IMR-90 (cell line): ENCODE measurements at regions not wholly inside any gene's neighbourhood (a gene's known extent, or its start where the extent isn't known, plus 50 kb on each side); places are given as distances from the start of the nearest gene placed in this dataset.

Experiments used
- ATAC-seq: fragments of 200-7000 bp; cut with Tn5 transposase; 2 replicates; pipeline ENCODE4 v1.9.1; 2020; ENCODE audit warnings: low read depth, mild to moderate bottlenecking, moderate library complexity
- BruUV-seq: library from RNA; stranded (reverse); fragments of 400-500 nt; replicated peaks from 2 replicates; lab custom pipeline; 2021; lab: Mats Ljungman, UMichigan
- CTCF ChIA-PET: fragments of 300-600 bp; formaldehyde crosslinking; extraction: SDS; loops from one replicate; lab custom pipeline; 2021; ENCODE audit warnings: antibody characterized with exemption; lab: Yijun Ruan, JAX
- POLR2A ChIA-PET: fragments of 300-600 bp; sonication (Branson Sonifier 250); formaldehyde crosslinking; loops from one replicate; lab custom pipeline; 2022; ENCODE audit warnings: antibody characterized with exemption; ENCODE audit not compliant: unreplicated experiment; lab: Charles Lee
- DNase-seq: peaks from one replicate; pipeline ENCODE4 v3.0.0; 2013
- H2AFZ ChIP-seq: replicated peaks from 2 replicates; pipeline ENCODE3; 2013; ENCODE audit warnings: low read length, mild to moderate bottlenecking; ENCODE audit not compliant: poor library complexity
- H2AK5ac ChIP-seq: 2 replicates; pipeline ENCODE4 v1.6.1; 2013; ENCODE audit warnings: low read depth, low read length, inconsistent platforms
- H2AK9ac ChIP-seq: replicated peaks from 2 replicates; pipeline ENCODE3; 2013; ENCODE audit warnings: mild to moderate bottlenecking, low read depth, low read length, moderate library complexity; ENCODE audit not compliant: poor library complexity
- H2BK120ac ChIP-seq: 2 replicates; pipeline ENCODE4 v1.6.1; 2013; ENCODE audit warnings: low read depth, low read length, inconsistent platforms
- H2BK15ac ChIP-seq: 3 replicates; pipeline ENCODE4 v1.6.1; 2013; ENCODE audit warnings: low read depth, low read length, inconsistent platforms
- H2BK20ac ChIP-seq: 2 replicates; pipeline ENCODE4 v1.6.1; 2013; ENCODE audit warnings: low read depth, mild to moderate bottlenecking, inconsistent platforms, low read length, moderate library complexity
- H2BK5ac ChIP-seq: 2 replicates; pipeline ENCODE4 v1.6.1; 2013; ENCODE audit warnings: mild to moderate bottlenecking, low read depth, low read length, inconsistent platforms; ENCODE audit not compliant: poor library complexity, severe bottlenecking
- H3K14ac ChIP-seq: replicated peaks from 2 replicates; pipeline ENCODE4 v1.6.1; 2013; ENCODE audit warnings: low read depth, low read length, inconsistent platforms
- H3K18ac ChIP-seq: 2 replicates; pipeline ENCODE4 v1.6.1; 2013; ENCODE audit warnings: low read depth, low read length, control low read depth
- H3K23ac ChIP-seq: 2 replicates; pipeline ENCODE4 v1.6.1; 2013; ENCODE audit warnings: low read depth, low read length, inconsistent platforms
- H3K27ac ChIP-seq: 2 replicates; pipeline ENCODE4 v1.5.1; 2013; ENCODE audit warnings: mild to moderate bottlenecking, control low read depth, low read length; ENCODE audit not compliant: insufficient read depth
- H3K27me3 ChIP-seq: 2 replicates; pipeline ENCODE4 v1.6.1; 2013; ENCODE audit warnings: low read length; ENCODE audit not compliant: control insufficient read depth, insufficient read depth
- H3K36me3 ChIP-seq: 2 replicates; pipeline ENCODE4 v1.6.1; 2013; ENCODE audit warnings: low read length, mixed read lengths; ENCODE audit not compliant: control insufficient read depth, insufficient read depth
- H3K4ac ChIP-seq: 2 replicates; pipeline ENCODE4 v1.6.1; 2013; ENCODE audit warnings: low read depth, low read length, inconsistent platforms
- H3K4me1 ChIP-seq: 2 replicates; pipeline ENCODE4 v1.6.1; 2013; ENCODE audit warnings: low read length, mixed read lengths; ENCODE audit not compliant: control insufficient read depth, insufficient read depth
- H3K4me2 ChIP-seq: 2 replicates; pipeline ENCODE4 v1.6.1; 2013; ENCODE audit warnings: low read depth, mild to moderate bottlenecking, control low read depth, low read length, moderate library complexity
- H3K4me3 ChIP-seq: 2 replicates; pipeline ENCODE4 v1.5.1; 2013; ENCODE audit warnings: low read depth, mild to moderate bottlenecking, control low read depth, low read length, moderate library complexity; ENCODE audit not compliant: insufficient read depth
- H3K56ac ChIP-seq: 2 replicates; pipeline ENCODE4 v1.6.1; 2013; ENCODE audit warnings: low read length, inconsistent platforms; ENCODE audit not compliant: insufficient read depth; ENCODE audit errors: extremely low read depth
- H3K79me1 ChIP-seq, 2 experiments: 2 replicates each; pipeline ENCODE4 v1.6.1; 2013; ENCODE audit warnings: low read length in 2 of 2, inconsistent platforms in 1 of 2, low read depth in 1 of 2
- H3K9ac ChIP-seq: 2 replicates; pipeline ENCODE4 v1.6.1; 2013; ENCODE audit warnings: low read depth, low read length, control low read depth
- H3K9me1 ChIP-seq: 2 replicates; pipeline ENCODE4 v1.6.1; 2013; ENCODE audit warnings: low read length, inconsistent platforms; ENCODE audit not compliant: insufficient read depth
- H3K9me3 ChIP-seq: 2 replicates; pipeline ENCODE4 v1.6.1; 2013; ENCODE audit warnings: low read length; ENCODE audit not compliant: control insufficient read depth, insufficient read depth
- H4K20me1 ChIP-seq: 2 replicates; pipeline ENCODE4 v1.6.1; 2013; ENCODE audit warnings: low read length, inconsistent platforms; ENCODE audit not compliant: insufficient read depth
- H4K5ac ChIP-seq: 2 replicates; pipeline ENCODE4 v1.6.1; 2013; ENCODE audit warnings: mild to moderate bottlenecking, low read depth, low read length, control low read depth
- H4K8ac ChIP-seq, 2 experiments: 2 replicates each; pipeline ENCODE4 v1.6.1; 2013; ENCODE audit warnings: low read depth in 2 of 2, low read length in 2 of 2, control low read depth in 1 of 2, inconsistent platforms in 1 of 2
- H4K91ac ChIP-seq: 2 replicates; pipeline ENCODE4 v1.6.1; 2013; ENCODE audit warnings: low read depth, low read length, inconsistent platforms; ENCODE audit not compliant: insufficient read depth
- BHLHE40 ChIP-seq: fragments of 150-350 bp; IDR thresholded peaks from 2 replicates; pipeline ENCODE4 v1.6.1; 2016; ENCODE audit warnings: mild to moderate bottlenecking, low read depth, low read length
- CEBPB ChIP-seq: IDR thresholded peaks from 2 replicates; pipeline ENCODE4 v1.6.1; 2012; ENCODE audit warnings: low read depth, low read length, improper control_type of control experiment
- CHD1 ChIP-seq: IDR thresholded peaks from 2 replicates; pipeline ENCODE4 v1.6.1; 2012; ENCODE audit warnings: low read depth, low read length, improper control_type of control experiment
- CTCF ChIP-seq: conservative IDR thresholded peaks from 2 replicates; pipeline ENCODE4 v1.5.1; 2012; ENCODE audit warnings: mild to moderate bottlenecking, low read depth, low read length, improper control_type of control experiment
- ELK1 ChIP-seq: fragments of 150-350 bp; IDR thresholded peaks from 2 replicates; pipeline ENCODE4 v1.6.1; 2016; ENCODE audit warnings: low read depth, mild to moderate bottlenecking, low read length, moderate library complexity, borderline replicate concordance
- FOS ChIP-seq: fragments of 150-350 bp; IDR thresholded peaks from 2 replicates; pipeline ENCODE4 v1.6.1; 2016; ENCODE audit warnings: low read depth, low read length
- MAFK ChIP-seq: IDR thresholded peaks from 2 replicates; pipeline ENCODE4 v1.6.1; 2012; ENCODE audit warnings: low read depth, low read length, improper control_type of control experiment
- MAZ ChIP-seq: IDR thresholded peaks from 2 replicates; pipeline ENCODE4 v1.6.1; 2012; ENCODE audit warnings: low read depth, mild to moderate bottlenecking, low read length, improper control_type of control experiment, moderate library complexity, borderline replicate concordance
- MXI1 ChIP-seq: IDR thresholded peaks from 2 replicates; pipeline ENCODE4 v1.6.1; 2012; ENCODE audit warnings: low read depth, mild to moderate bottlenecking, low read length, moderate library complexity, borderline replicate concordance
- POLR2A ChIP-seq: IDR thresholded peaks from 2 replicates; pipeline ENCODE4 v1.6.1; 2012; ENCODE audit warnings: mild to moderate bottlenecking, low read depth, low read length
- RCOR1 ChIP-seq: IDR thresholded peaks from 2 replicates; pipeline ENCODE4 v1.6.1; 2012; ENCODE audit warnings: mild to moderate bottlenecking, low read length, improper control_type of control experiment; ENCODE audit not compliant: insufficient replicate concordance
- SMC3 ChIP-seq: fragments of 150-350 bp; IDR thresholded peaks from 2 replicates; pipeline ENCODE4 v1.6.1; 2016; ENCODE audit warnings: low read depth, mild to moderate bottlenecking, antibody characterized with exemption, low read length, moderate library complexity
- WGBS, 2 experiments: methylation state at CpG; one replicate each; pipeline versions ENCODE4 v1.1.5 to v1.1.7; 2013; ENCODE audit warnings: missing lambda C conversion rate in 2 of 2; ENCODE audit not compliant: insufficient read length in 1 of 2; ENCODE audit errors: extremely low coverage in 2 of 2; 5-methylcytosine and 5-hydroxymethylcytosine counted together
- dilution Hi-C: fragments of 300-500 bp; cut with HindIII; formaldehyde crosslinking; loops from one replicate; pipeline ENCODE4 v1.14.3; 2018; ENCODE audit warnings: low sequenced_read_pairs; ENCODE audit not compliant: unreplicated experiment
- in situ Hi-C: fragments of 300-500 bp; cut with MboI; formaldehyde crosslinking; loops from 3 replicates; pipeline ENCODE4 v1.14.3; 2019; ENCODE audit warnings: low sequenced_read_pairs, inconsistent platforms, mixed read lengths
- intact Hi-C: fragments of 100-400 bp; cut with micrococcal nuclease; formaldehyde crosslinking; loops from 2 replicates; pipeline ENCODE4 v1.10.0; 2022

- ChIA-PET POLR2A (no interaction called here), CTCF (no interaction called here)
- H3K79me1 ChIP-seq, result no peaks in the 10 kb centered on the region
- BruUV-seq, result no TSS peak
- no peak overlapping the region for H3K23ac ChIP-seq
- no peak overlapping the region for H2BK5ac ChIP-seq
- no peak overlapping the region for H2BK120ac ChIP-seq
- no peaks in the 10 kb centered on the region for H3K27me3 ChIP-seq
- H4K91ac ChIP-seq, result no peak overlapping the region
- H3K9ac ChIP-seq, result no peak overlapping the region
- dilution Hi-C loops (no loop called here), intact Hi-C loops (no loop called here), in situ Hi-C loops (no loop called here)
- no peak overlapping the region for H3K18ac ChIP-seq
- H3K27ac ChIP-seq, result no peak overlapping the region
- H2AK9ac ChIP-seq, result no peak overlapping the region
- no peak for DNase-seq
- no peak overlapping the region for H2BK20ac ChIP-seq
- no peak overlapping the region for H3K14ac ChIP-seq
- H3K9me3 ChIP-seq, result peaks cover 2% of the 10 kb centered on the region; the same call in 1 of the 2 replicates
- no peak overlapping the region for H2AK5ac ChIP-seq
- TF ChIP-seq RCOR1, result no peak
- TF ChIP-seq MXI1, result no peak
- no peak for TF ChIP-seq CTCF
- TF ChIP-seq POLR2A, result no peak
- no peak for TF ChIP-seq CHD1
- no peak for TF ChIP-seq SMC3
- TF ChIP-seq CEBPB, result no peak
- TF ChIP-seq MAFK, result no peak
- TF ChIP-seq ELK1, result no peak
- no peak for TF ChIP-seq MAZ
- TF ChIP-seq FOS, result no peak
- no peak for TF ChIP-seq BHLHE40
- H3K56ac ChIP-seq, result no peak overlapping the region
- no peak overlapping the region for H2AFZ ChIP-seq
- H3K4ac ChIP-seq, result no peak overlapping the region
- no peak for ATAC-seq
- no peaks in the 10 kb centered on the region for H3K4me1 ChIP-seq
- no peaks in the 10 kb centered on the region for H4K20me1 ChIP-seq
- H2BK15ac ChIP-seq, result no peak overlapping the region
- WGBS, 2 experiments, result no CpG with 5 or more reads among the region's 4 CpGs
- H3K9me1 ChIP-seq, result no peaks in the 10 kb centered on the region
- no peak overlapping the region for H4K5ac ChIP-seq
- no peak overlapping the region for H3K4me2 ChIP-seq
- no peak overlapping the region for H4K8ac ChIP-seq
- H3K36me3 ChIP-seq, result no peaks in the 10 kb centered on the region
- H3K4me3 ChIP-seq, result no peak overlapping the region
Observed at GRCh38 chr21:18070392-18070791, 174.2 kb upstream of the CHODL start.
